ENCODE measurements at regions not wholly inside any gene's neighbourhood (a gene's known extent, or its start where the extent isn't known, plus 50 kb on each side); places are given as distances from the start of the nearest gene placed in this dataset.

- Histone ChIP-seq H3K27me3 (ENCODE audit: control insufficient read depth, extremely low read depth, insufficient read depth, low read length) (peaks cover 14% of the 10 kb centered on the region), H3K27ac (ENCODE audit: control insufficient read depth, insufficient read depth, low read length) (no peak overlapping the region), H3K4me1 (ENCODE audit: control insufficient read depth, extremely low read depth, insufficient read depth, low read length) (no peaks in the 10 kb centered on the region), H3K9me1 (ENCODE audit: control insufficient read depth, extremely low read depth, insufficient read depth, low read length) (no peaks in the 10 kb centered on the region), H3K9ac (ENCODE audit: control insufficient read depth, extremely low read depth, insufficient read depth, low read length) (no peak overlapping the region), H3K4me3 (ENCODE audit: control insufficient read depth in 2 of 3, extremely low read depth in 1 of 3, insufficient read depth in 2 of 3, low read depth in 1 of 3, low read length in 3 of 3) (no peak overlapping the region), H3K4me2 (ENCODE audit: control insufficient read depth, extremely low read depth, insufficient read depth, low read depth, low read length) (no peak overlapping the region), H2AFZ (ENCODE audit: control insufficient read depth, low read length) (no peak overlapping the region), H4K20me1 (ENCODE audit: control insufficient read depth, extremely low read depth, insufficient read depth, low read length) (no peaks in the 10 kb centered on the region), H3K9me3 (ENCODE audit: control insufficient read depth, low read depth, low read length) (no peaks in the 10 kb centered on the region), H3K79me2 (ENCODE audit: control insufficient read depth, insufficient read depth, low read length) (no peaks in the 10 kb centered on the region), H3K36me3 (ENCODE audit: control insufficient read depth in 2 of 2, extremely low read depth in 1 of 2, insufficient read depth in 2 of 2, low read length in 2 of 2) (no peaks in the 10 kb centered on the region)
- FAIRE-seq (no peak), DNase-seq (ENCODE audit: low read depth, low spot score) (no peak)
- TF ChIP-seq CTCF (optimal IDR thresholded peaks at IDR 0.05 in 1 of 3, IDR thresholded peaks at IDR 0.05 in 1 of 3, conservative IDR thresholded peaks at IDR 0.05 in 1 of 3; ENCODE audit: extremely low read depth in 1 of 3, insufficient read depth in 2 of 3, low read length in 3 of 3) (no peak), EZH2 (IDR thresholded peaks at IDR 0.05; ENCODE audit: low read length) (no peak)
- dilution Hi-C loops (cut with MboI; ENCODE audit: extremely low pct_ligation_motif_present, low sequenced_read_pairs), result no loop called here
These were observed 59.9 kb upstream of the CLMN start for GRCh38 chr14:95379634-95380033.

GRCh38 chr14:95375539-95376109, 55.9 kb upstream of the CLMN start:
- Histone ChIP-seq H2AFZ (ENCODE audit: control insufficient read depth, low read length) (no peak overlapping the region), H3K79me2 (ENCODE audit: control insufficient read depth, insufficient read depth, low read length) (no peaks in the 10 kb centered on the region), H3K9me3 (ENCODE audit: control insufficient read depth, low read depth, low read length) (no peaks in the 10 kb centered on the region), H3K36me3 (ENCODE audit: control insufficient read depth in 2 of 2, extremely low read depth in 1 of 2, insufficient read depth in 2 of 2, low read length in 2 of 2) (no peaks in the 10 kb centered on the region), H3K4me1 (ENCODE audit: control insufficient read depth, extremely low read depth, insufficient read depth, low read length) (no peaks in the 10 kb centered on the region), H3K27ac (ENCODE audit: control insufficient read depth, insufficient read depth, low read length) (no peak overlapping the region), H3K27me3 (ENCODE audit: control insufficient read depth, extremely low read depth, insufficient read depth, low read length) (peaks cover 17% of the 10 kb centered on the region), H3K9me1 (ENCODE audit: control insufficient read depth, extremely low read depth, insufficient read depth, low read length) (no peaks in the 10 kb centered on the region), H3K9ac (ENCODE audit: control insufficient read depth, extremely low read depth, insufficient read depth, low read length) (no peak overlapping the region), H3K4me3 (ENCODE audit: control insufficient read depth in 2 of 3, extremely low read depth in 1 of 3, insufficient read depth in 2 of 3, low read depth in 1 of 3, low read length in 3 of 3) (no peak overlapping the region), H4K20me1 (ENCODE audit: control insufficient read depth, extremely low read depth, insufficient read depth, low read length) (no peaks in the 10 kb centered on the region), H3K4me2 (ENCODE audit: control insufficient read depth, extremely low read depth, insufficient read depth, low read depth, low read length) (no peak overlapping the region)
- DNase-seq (ENCODE audit: low read depth, low spot score) (no peak), FAIRE-seq (no peak)
- dilution Hi-C loops (cut with MboI; ENCODE audit: extremely low pct_ligation_motif_present, low sequenced_read_pairs), result no loop called here
- TF ChIP-seq CTCF (optimal IDR thresholded peaks at IDR 0.05 in 1 of 3, IDR thresholded peaks at IDR 0.05 in 1 of 3, conservative IDR thresholded peaks at IDR 0.05 in 1 of 3; ENCODE audit: extremely low read depth in 1 of 3, insufficient read depth in 2 of 3, low read length in 3 of 3) (no peak), EZH2 (IDR thresholded peaks at IDR 0.05; ENCODE audit: low read length) (peak; percentile 33)

Measured in keratinocyte (primary cell).